Activated naive CD4-positive, alpha-beta T cell treated with anti-CD3 and anti-CD28 coated beads for 36 hours (primary cell): ENCODE measurements at regions not wholly inside any gene's neighbourhood (a gene's known extent, or its start where the extent isn't known, plus 50 kb on each side); places are given as distances from the start of the nearest gene placed in this dataset.

ENCODE experiments used
- CTCF ChIA-PET: fragments of 350-600 bp; sonication (Branson Sonifier 250); formaldehyde crosslinking; loops from one replicate; lab custom pipeline; 2021; ENCODE audit warnings: antibody characterized with exemption; lab: Charles Lee
- DNase-seq: peaks from one replicate; pipeline ENCODE4 v3.0.0-alpha.2; 2020
- H3K27ac Mint-ChIP-seq: one replicate; pipeline ENCODE4 v1.8.0; 2021; ENCODE audit warnings: mild to moderate bottlenecking, mixed read lengths
- H3K27me3 Mint-ChIP-seq: one replicate; pipeline ENCODE4 v1.8.0; 2021; ENCODE audit warnings: low read depth, mixed read lengths
- H3K36me3 Mint-ChIP-seq: one replicate; pipeline ENCODE4 v1.8.0; 2021; ENCODE audit warnings: low read depth, mixed read lengths
- H3K4me1 Mint-ChIP-seq: one replicate; pipeline ENCODE4 v1.8.0; 2021; ENCODE audit warnings: low read depth, mixed read lengths
- H3K4me3 Mint-ChIP-seq: one replicate; pipeline ENCODE4 v1.8.0; 2021; ENCODE audit warnings: mild to moderate bottlenecking, moderate library complexity, mixed read lengths
- H3K9me3 Mint-ChIP-seq: one replicate; pipeline ENCODE4 v1.8.0; 2021; ENCODE audit warnings: mixed read lengths
- intact Hi-C: fragments of 100-400 bp; cut with micrococcal nuclease; formaldehyde crosslinking; loops from one replicate; pipeline ENCODE4 v1.15.1; 2023

- intact Hi-C loops, result no loop called here
- DNase-seq, result peak; percentile 10
- Mint-ChIP-seq H3K27ac (no peak overlapping the region), H3K9me3 (no peaks in the 10 kb centered on the region), H3K4me1 (no peaks in the 10 kb centered on the region), H3K27me3 (peaks cover 34% of the 10 kb centered on the region), H3K4me3 (no peak overlapping the region), H3K36me3 (no peaks in the 10 kb centered on the region)
- CTCF ChIA-PET, result interaction anchor here (0.7 kb wide), 2 partner anchors 375 to 437 kb away, joined by 3 read pairs; no protein-coding TSS in a partner anchor
These were observed 248.7 kb upstream of the CSF3R start for GRCh38 chr1:36731226-36732014.

GRCh38 chr1:36730599-36730998, 247.9 kb upstream of the CSF3R start:
- no peak for DNase-seq
- Mint-ChIP-seq H3K27me3 (peaks cover 30% of the 10 kb centered on the region), H3K27ac (no peak overlapping the region), H3K36me3 (no peaks in the 10 kb centered on the region), H3K9me3 (no peaks in the 10 kb centered on the region), H3K4me3 (no peak overlapping the region), H3K4me1 (no peaks in the 10 kb centered on the region)
- intact Hi-C loops, result no loop called here
- CTCF ChIA-PET, result interaction anchor here (0.7 kb wide), 1 partner anchor 374 kb away, joined by 3 read pairs; no protein-coding TSS in a partner anchor

GRCh38 chr1:36729716-36730510, 247.2 kb upstream of the CSF3R start:
- no peak for DNase-seq
- Mint-ChIP-seq H3K4me3 (no peak overlapping the region), H3K36me3 (no peaks in the 10 kb centered on the region), H3K27ac (no peak overlapping the region), H3K4me1 (no peaks in the 10 kb centered on the region), H3K27me3 (peaks cover 26% of the 10 kb centered on the region), H3K9me3 (no peaks in the 10 kb centered on the region)
- CTCF ChIA-PET, result no interaction called here
- intact Hi-C loops, result no loop called here

GRCh38 chr1:36729289-36729688, 246.6 kb upstream of the CSF3R start:
- no peaks in the 10 kb centered on the region for H3K36me3 Mint-ChIP-seq
- DNase-seq, result no peak
- no peaks in the 10 kb centered on the region for H3K9me3 Mint-ChIP-seq
- H3K27me3 Mint-ChIP-seq, result peaks cover 20% of the 10 kb centered on the region
- no peak overlapping the region for H3K27ac Mint-ChIP-seq
- intact Hi-C loops, result no loop called here
- no peak overlapping the region for H3K4me3 Mint-ChIP-seq
- H3K4me1 Mint-ChIP-seq, result no peaks in the 10 kb centered on the region
- CTCF ChIA-PET, result no interaction called here

- H3K4me1 Mint-ChIP-seq, result no peaks in the 10 kb centered on the region
- no peaks in the 10 kb centered on the region for H3K36me3 Mint-ChIP-seq
- H3K9me3 Mint-ChIP-seq, result no peaks in the 10 kb centered on the region
- no peak for DNase-seq
- peaks cover 17% of the 10 kb centered on the region for H3K27me3 Mint-ChIP-seq
- CTCF ChIA-PET, result no interaction called here
- H3K27ac Mint-ChIP-seq, result no peak overlapping the region
- intact Hi-C loops, result no loop called here
- H3K4me3 Mint-ChIP-seq, result no peak overlapping the region
These were observed 246.1 kb upstream of the CSF3R start for GRCh38 chr1:36728846-36729245.

- CTCF ChIA-PET, result no interaction called here
- intact Hi-C loops, result no loop called here
- no peak for DNase-seq
- Mint-ChIP-seq H3K9me3 (no peaks in the 10 kb centered on the region), H3K4me3 (no peak overlapping the region), H3K27me3 (peaks cover 17% of the 10 kb centered on the region), H3K27ac (no peak overlapping the region), H3K4me1 (no peaks in the 10 kb centered on the region), H3K36me3 (no peaks in the 10 kb centered on the region)
These were observed 245.3 kb upstream of the CSF3R start for GRCh38 chr1:36728051-36728450.

- intact Hi-C loops, result no loop called here
- CTCF ChIA-PET, result no interaction called here
- H3K4me1 Mint-ChIP-seq, result no peaks in the 10 kb centered on the region
- no peaks in the 10 kb centered on the region for H3K36me3 Mint-ChIP-seq
- no peak overlapping the region for H3K27ac Mint-ChIP-seq
- no peaks in the 10 kb centered on the region for H3K9me3 Mint-ChIP-seq
- peaks cover 17% of the 10 kb centered on the region for H3K27me3 Mint-ChIP-seq
- H3K4me3 Mint-ChIP-seq, result no peak overlapping the region
- no peak for DNase-seq
These were observed 242.4 kb upstream of the CSF3R start for GRCh38 chr1:36725151-36725550.

- Mint-ChIP-seq H3K4me1 (no peaks in the 10 kb centered on the region), H3K27me3 (peaks cover 9% of the 10 kb centered on the region), H3K9me3 (no peaks in the 10 kb centered on the region), H3K36me3 (no peaks in the 10 kb centered on the region), H3K27ac (no peak overlapping the region), H3K4me3 (no peak overlapping the region)
- CTCF ChIA-PET, result no interaction called here
- no peak for DNase-seq
- intact Hi-C loops, result no loop called here
These were observed 241.1 kb upstream of the CSF3R start for GRCh38 chr1:36723813-36724212.

- Mint-ChIP-seq H3K4me1 (no peaks in the 10 kb centered on the region), H3K27me3 (peaks cover 6% of the 10 kb centered on the region), H3K36me3 (no peaks in the 10 kb centered on the region), H3K9me3 (no peaks in the 10 kb centered on the region), H3K4me3 (no peak overlapping the region), H3K27ac (no peak overlapping the region)
- intact Hi-C loops, result no loop called here
- no peak for DNase-seq
- CTCF ChIA-PET, result no interaction called here
These were observed 240.2 kb upstream of the CSF3R start for GRCh38 chr1:36722871-36723270.

- CTCF ChIA-PET, result no interaction called here
- H3K27me3 Mint-ChIP-seq, result peaks cover 5% of the 10 kb centered on the region
- intact Hi-C loops, result no loop called here
- no peak overlapping the region for H3K27ac Mint-ChIP-seq
- H3K4me3 Mint-ChIP-seq, result no peak overlapping the region
- H3K9me3 Mint-ChIP-seq, result no peaks in the 10 kb centered on the region
- H3K4me1 Mint-ChIP-seq, result no peaks in the 10 kb centered on the region
- no peaks in the 10 kb centered on the region for H3K36me3 Mint-ChIP-seq
- DNase-seq, result no peak
These were observed 238.5 kb upstream of the CSF3R start for GRCh38 chr1:36721261-36721660.

- Mint-ChIP-seq H3K9me3 (no peaks in the 10 kb centered on the region), H3K27me3 (peaks cover 17% of the 10 kb centered on the region), H3K4me1 (no peaks in the 10 kb centered on the region), H3K27ac (no peak overlapping the region), H3K4me3 (no peak overlapping the region), H3K36me3 (no peaks in the 10 kb centered on the region)
- CTCF ChIA-PET, result no interaction called here
- intact Hi-C loops, result no loop called here
- DNase-seq, result no peak
These were observed 234.7 kb upstream of the CSF3R start for GRCh38 chr1:36717431-36717830.

GRCh38 chr1:36715797-36716196, 233.1 kb upstream of the CSF3R start:
- no peaks in the 10 kb centered on the region for H3K9me3 Mint-ChIP-seq
- intact Hi-C loops, result no loop called here
- CTCF ChIA-PET, result no interaction called here
- H3K27ac Mint-ChIP-seq, result no peak overlapping the region
- no peak for DNase-seq
- peaks cover 17% of the 10 kb centered on the region for H3K27me3 Mint-ChIP-seq
- no peak overlapping the region for H3K4me3 Mint-ChIP-seq
- H3K36me3 Mint-ChIP-seq, result no peaks in the 10 kb centered on the region
- no peaks in the 10 kb centered on the region for H3K4me1 Mint-ChIP-seq

- Mint-ChIP-seq H3K27ac (no peak overlapping the region), H3K36me3 (no peaks in the 10 kb centered on the region), H3K4me3 (no peak overlapping the region), H3K4me1 (no peaks in the 10 kb centered on the region), H3K27me3 (peaks cover 20% of the 10 kb centered on the region), H3K9me3 (no peaks in the 10 kb centered on the region)
- DNase-seq, result no peak
- intact Hi-C loops, result no loop called here
- CTCF ChIA-PET, result no interaction called here
These were observed 231.6 kb upstream of the CSF3R start for GRCh38 chr1:36714301-36714700.
